ENCODE measurements at regions not wholly inside any gene's neighbourhood (a gene's known extent, or its start where the extent isn't known, plus 50 kb on each side); places are given as distances from the start of the nearest gene placed in this dataset.

- no peak overlapping the region for H3K4me2 ChIP-seq (ENCODE audit: low read depth, low read length, poor library complexity, severe bottlenecking)
- no peak overlapping the region for H3K4me3 ChIP-seq (ENCODE audit: low read length, poor library complexity, severe bottlenecking)
- TF ChIP-seq, protein P1, sequence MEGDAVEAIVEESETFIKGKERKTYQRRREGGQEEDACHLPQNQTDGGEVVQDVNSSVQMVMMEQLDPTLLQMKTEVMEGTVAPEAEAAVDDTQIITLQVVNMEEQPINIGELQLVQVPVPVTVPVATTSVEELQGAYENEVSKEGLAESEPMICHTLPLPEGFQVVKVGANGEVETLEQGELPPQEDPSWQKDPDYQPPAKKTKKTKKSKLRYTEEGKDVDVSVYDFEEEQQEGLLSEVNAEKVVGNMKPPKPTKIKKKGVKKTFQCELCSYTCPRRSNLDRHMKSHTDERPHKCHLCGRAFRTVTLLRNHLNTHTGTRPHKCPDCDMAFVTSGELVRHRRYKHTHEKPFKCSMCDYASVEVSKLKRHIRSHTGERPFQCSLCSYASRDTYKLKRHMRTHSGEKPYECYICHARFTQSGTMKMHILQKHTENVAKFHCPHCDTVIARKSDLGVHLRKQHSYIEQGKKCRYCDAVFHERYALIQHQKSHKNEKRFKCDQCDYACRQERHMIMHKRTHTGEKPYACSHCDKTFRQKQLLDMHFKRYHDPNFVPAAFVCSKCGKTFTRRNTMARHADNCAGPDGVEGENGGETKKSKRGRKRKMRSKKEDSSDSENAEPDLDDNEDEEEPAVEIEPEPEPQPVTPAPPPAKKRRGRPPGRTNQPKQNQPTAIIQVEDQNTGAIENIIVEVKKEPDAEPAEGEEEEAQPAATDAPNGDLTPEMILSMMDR (conservative IDR thresholded peaks at IDR 0.05; ENCODE audit: low read length): no peak
- no peak for TF ChIP-seq EZH2phosphoT487 (IDR thresholded peaks at IDR 0.05; ENCODE audit: borderline replicate concordance)
- H3K4me1 ChIP-seq (ENCODE audit: insufficient read depth, low read length, poor library complexity, severe bottlenecking): no peaks in the 10 kb centered on the region
- H3K27me3 ChIP-seq (ENCODE audit: insufficient read depth, low read length, poor library complexity, severe bottlenecking): no peaks in the 10 kb centered on the region
- no peaks in the 10 kb centered on the region for H3F3A ChIP-seq (ENCODE audit: low read depth)
- no peaks in the 10 kb centered on the region for H3K9me3 ChIP-seq (ENCODE audit: insufficient read depth, low read depth, low read length)
- H3K79me2 ChIP-seq (ENCODE audit: insufficient read depth, low read length): no peaks in the 10 kb centered on the region
- H3K9ac ChIP-seq (ENCODE audit: low read depth, low read length, poor library complexity, severe bottlenecking): no peak overlapping the region
- no peaks in the 10 kb centered on the region for H3K36me3 ChIP-seq (ENCODE audit: insufficient read depth, low read length)
- no peak overlapping the region for H2AFZ ChIP-seq (ENCODE audit: low read length)
- no peaks in the 10 kb centered on the region for H3K9me2 ChIP-seq (replicated peaks; ENCODE audit: low read depth, low read length)
- H4K20me1 ChIP-seq (ENCODE audit: insufficient read depth, low read length, poor library complexity, severe bottlenecking): no peaks in the 10 kb centered on the region
Measured at GRCh38 chr1:219446288-219446687, 166.6 kb downstream of the ZC3H11B start.

- Histone ChIP-seq H3K4me2 (ENCODE audit: low read depth, low read length, poor library complexity, severe bottlenecking) (no peak overlapping the region), H4K20me1 (ENCODE audit: insufficient read depth, low read length, poor library complexity, severe bottlenecking) (no peaks in the 10 kb centered on the region), H2AFZ (ENCODE audit: low read length) (no peak overlapping the region), H3K4me3 (ENCODE audit: low read length, poor library complexity, severe bottlenecking) (no peak overlapping the region), H3F3A (ENCODE audit: low read depth) (no peaks in the 10 kb centered on the region), H3K27me3 (ENCODE audit: insufficient read depth, low read length, poor library complexity, severe bottlenecking) (no peaks in the 10 kb centered on the region), H3K4me1 (ENCODE audit: insufficient read depth, low read length, poor library complexity, severe bottlenecking) (no peaks in the 10 kb centered on the region), H3K36me3 (ENCODE audit: insufficient read depth, low read length) (no peaks in the 10 kb centered on the region), H3K79me2 (ENCODE audit: insufficient read depth, low read length) (no peaks in the 10 kb centered on the region), H3K9me3 (ENCODE audit: insufficient read depth, low read depth, low read length) (no peaks in the 10 kb centered on the region), H3K9ac (ENCODE audit: low read depth, low read length, poor library complexity, severe bottlenecking) (no peak overlapping the region), H3K9me2 (replicated peaks; ENCODE audit: low read depth, low read length) (no peaks in the 10 kb centered on the region)
- TF ChIP-seq, protein P1 (conservative IDR thresholded peaks at IDR 0.05; ENCODE audit: low read length): no peak
- no peak for TF ChIP-seq EZH2phosphoT487 (IDR thresholded peaks at IDR 0.05; ENCODE audit: borderline replicate concordance)
Measured at GRCh38 chr1:219445864-219446263, 167.0 kb downstream of the ZC3H11B start.

DNA sequence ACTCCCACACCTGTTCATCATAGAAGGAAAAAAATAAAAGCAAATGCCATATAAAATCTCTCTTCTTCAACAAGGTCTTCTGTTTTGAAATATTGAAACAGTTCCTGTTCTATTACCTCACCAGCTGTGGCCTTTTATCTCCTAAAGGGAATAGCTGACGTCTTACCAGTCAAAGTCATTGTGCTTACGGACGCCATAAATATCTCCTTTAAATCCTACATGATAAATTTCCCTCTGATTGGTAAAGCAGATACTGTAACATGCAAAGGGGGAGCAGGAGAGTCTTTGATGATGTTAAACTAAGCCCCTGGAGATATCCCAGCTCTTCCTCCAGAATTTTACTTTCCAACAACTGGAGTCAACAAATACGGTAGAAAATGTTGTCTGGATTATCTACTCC is 168.4 kb downstream of the ZC3H11B start:
- Histone ChIP-seq H3K4me3 (ENCODE audit: low read length, poor library complexity, severe bottlenecking) (no peak overlapping the region), H4K20me1 (ENCODE audit: insufficient read depth, low read length, poor library complexity, severe bottlenecking) (no peaks in the 10 kb centered on the region), H3K4me2 (ENCODE audit: low read depth, low read length, poor library complexity, severe bottlenecking) (no peak overlapping the region), H3K36me3 (ENCODE audit: insufficient read depth, low read length) (no peaks in the 10 kb centered on the region), H3K9ac (ENCODE audit: low read depth, low read length, poor library complexity, severe bottlenecking) (no peak overlapping the region), H3K9me2 (replicated peaks; ENCODE audit: low read depth, low read length) (no peaks in the 10 kb centered on the region), H3K9me3 (ENCODE audit: insufficient read depth, low read depth, low read length) (no peaks in the 10 kb centered on the region), H3K4me1 (ENCODE audit: insufficient read depth, low read length, poor library complexity, severe bottlenecking) (no peaks in the 10 kb centered on the region), H2AFZ (ENCODE audit: low read length) (no peak overlapping the region), H3K27me3 (ENCODE audit: insufficient read depth, low read length, poor library complexity, severe bottlenecking) (no peaks in the 10 kb centered on the region), H3F3A (ENCODE audit: low read depth) (no peaks in the 10 kb centered on the region), H3K79me2 (ENCODE audit: insufficient read depth, low read length) (no peaks in the 10 kb centered on the region)
- no peak for TF ChIP-seq EZH2phosphoT487 (IDR thresholded peaks at IDR 0.05; ENCODE audit: borderline replicate concordance)
- TF ChIP-seq, protein P1 (conservative IDR thresholded peaks at IDR 0.05; ENCODE audit: low read length): no peak
